A673 (cell line): ENCODE measurements at regions not wholly inside any gene's neighbourhood (a gene's known extent, or its start where the extent isn't known, plus 50 kb on each side); places are given as distances from the start of the nearest gene placed in this dataset.

Experiments used
- BruUV-seq: library from RNA; stranded (reverse); fragments of 400-500 nt; replicated peaks from 2 replicates; lab custom pipeline; 2021; lab: Mats Ljungman, UMichigan
- CTCF ChIA-PET: fragments of 300-600 bp; sonication (Branson Sonifier 250); formaldehyde crosslinking; loops from one replicate; lab custom pipeline; 2022; ENCODE audit warnings: antibody characterized with exemption; lab: Charles Lee
- POLR2A ChIA-PET: fragments of 300-600 bp; sonication (Branson Sonifier 250); formaldehyde crosslinking; loops from one replicate; lab custom pipeline; 2022; ENCODE audit warnings: antibody characterized with exemption; ENCODE audit not compliant: low non-redundant PET; lab: Charles Lee
- DNase-seq: peaks from one replicate; pipeline ENCODE4 v3.0.0-alpha.2; 2015; ENCODE audit warnings: low spot score
- H3K27ac ChIP-seq: fragments of 200-600 bp; sonication (generic); 2 replicates; pipeline ENCODE4 v1.5.1; 2016; ENCODE audit warnings: mixed run types, low read depth, mild to moderate bottlenecking, mixed read lengths, antibody characterized with exemption, low read length; ENCODE audit not compliant: poor library complexity, severe bottlenecking
- H3K27me3 ChIP-seq: fragments of 200-600 bp; sonication (generic); replicated peaks from 2 replicates; pipeline ENCODE4 v1.6.1; 2017; ENCODE audit warnings: mixed run types, low read depth, mild to moderate bottlenecking, mixed read lengths, antibody characterized with exemption, low read length; ENCODE audit not compliant: insufficient read depth, poor library complexity
- H3K36me3 ChIP-seq: fragments of 200-600 bp; sonication (generic); 2 replicates; pipeline ENCODE4 v1.6.1; 2016; ENCODE audit warnings: mixed run types, mild to moderate bottlenecking, mixed read lengths, antibody characterized with exemption, low read length; ENCODE audit not compliant: insufficient read depth, poor library complexity, severe bottlenecking
- H3K4me1 ChIP-seq: fragments of 200-600 bp; sonication (generic); 2 replicates; pipeline ENCODE4 v1.6.1; 2017; ENCODE audit warnings: mixed run types, mild to moderate bottlenecking, mixed read lengths, antibody characterized with exemption, low read length; ENCODE audit not compliant: insufficient read depth, poor library complexity, severe bottlenecking
- H3K4me3 ChIP-seq: fragments of 200-600 bp; sonication (generic); 2 replicates; pipeline ENCODE4 v1.5.1; 2016; ENCODE audit warnings: low read depth, mixed run types, mild to moderate bottlenecking, mixed read lengths, low read length; ENCODE audit not compliant: poor library complexity, severe bottlenecking
- H3K9me3 ChIP-seq: fragments of 200-600 bp; sonication (generic); 2 replicates; pipeline ENCODE4 v1.6.1; 2016; ENCODE audit warnings: mixed run types, low read depth, mild to moderate bottlenecking, mixed read lengths, antibody characterized with exemption, low read length; ENCODE audit not compliant: poor library complexity, severe bottlenecking
- EZH2 ChIP-seq: fragments of 200-600 bp; sonication (generic); IDR thresholded peaks from 2 replicates; pipeline ENCODE4 v1.6.1; 2017; ENCODE audit warnings: borderline replicate concordance, low read depth, mild to moderate bottlenecking, mixed read lengths, antibody characterized with exemption, low read length; ENCODE audit not compliant: poor library complexity, severe bottlenecking
- intact Hi-C: fragments of 100-400 bp; cut with micrococcal nuclease; formaldehyde crosslinking; loops from one replicate; pipeline ENCODE4 v1.10.0; 2022; ENCODE audit not compliant: unreplicated experiment
- TF ChIP-seq, protein P1 (sequence below): fragments of 300-800, 200-600 bp; sonication (generic); conservative IDR thresholded peaks from 2 replicates; pipeline ENCODE4 v1.5.1; 2017; ENCODE audit warnings: low read depth, mild to moderate bottlenecking, antibody characterized with exemption, low read length, moderate library complexity, mixed read lengths

DNA sequence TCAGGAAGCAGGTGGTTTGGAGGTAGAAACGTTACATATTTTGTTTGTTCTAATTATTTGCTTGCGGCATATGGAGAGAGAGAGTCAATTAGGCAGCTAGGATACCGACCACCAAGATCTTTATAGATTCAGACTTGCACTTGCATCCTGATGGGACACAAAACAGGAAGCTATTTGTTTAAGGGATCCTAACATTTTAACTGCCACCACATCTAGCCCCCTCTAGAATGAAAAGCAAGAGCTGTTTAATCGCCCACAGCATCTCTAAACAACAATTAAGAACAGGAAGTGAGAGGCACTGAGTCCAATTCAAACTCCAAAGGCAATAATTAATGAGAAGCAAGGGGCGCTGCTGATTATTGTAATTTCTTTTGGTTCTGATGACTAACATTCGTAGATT is 182.0 kb upstream of the LINC00305 start:
- Histone ChIP-seq H3K4me3 (no peak overlapping the region), H3K27ac (no peak overlapping the region), H3K9me3 (no peaks in the 10 kb centered on the region), H3K4me1 (peaks cover 47% of the 10 kb centered on the region), H3K36me3 (no peaks in the 10 kb centered on the region), H3K27me3 (no peaks in the 10 kb centered on the region)
- no TSS peak for BruUV-seq
- peak; percentile 89 for DNase-seq
- ChIA-PET CTCF (interaction anchor here (0.8 to 1.8 kb wide), 4 partner anchors 86 to 293 kb away, joined by 3 to 4 read pairs (median 4); no protein-coding TSS in a partner anchor), POLR2A (no interaction called here)
- intact Hi-C loops: loop anchor here (1.0 to 5.0 kb wide), 5 partner anchors 54 to 294 kb away; no protein-coding TSS in a partner anchor
- no peak for TF ChIP-seq EZH2
- TF ChIP-seq, protein P1, sequence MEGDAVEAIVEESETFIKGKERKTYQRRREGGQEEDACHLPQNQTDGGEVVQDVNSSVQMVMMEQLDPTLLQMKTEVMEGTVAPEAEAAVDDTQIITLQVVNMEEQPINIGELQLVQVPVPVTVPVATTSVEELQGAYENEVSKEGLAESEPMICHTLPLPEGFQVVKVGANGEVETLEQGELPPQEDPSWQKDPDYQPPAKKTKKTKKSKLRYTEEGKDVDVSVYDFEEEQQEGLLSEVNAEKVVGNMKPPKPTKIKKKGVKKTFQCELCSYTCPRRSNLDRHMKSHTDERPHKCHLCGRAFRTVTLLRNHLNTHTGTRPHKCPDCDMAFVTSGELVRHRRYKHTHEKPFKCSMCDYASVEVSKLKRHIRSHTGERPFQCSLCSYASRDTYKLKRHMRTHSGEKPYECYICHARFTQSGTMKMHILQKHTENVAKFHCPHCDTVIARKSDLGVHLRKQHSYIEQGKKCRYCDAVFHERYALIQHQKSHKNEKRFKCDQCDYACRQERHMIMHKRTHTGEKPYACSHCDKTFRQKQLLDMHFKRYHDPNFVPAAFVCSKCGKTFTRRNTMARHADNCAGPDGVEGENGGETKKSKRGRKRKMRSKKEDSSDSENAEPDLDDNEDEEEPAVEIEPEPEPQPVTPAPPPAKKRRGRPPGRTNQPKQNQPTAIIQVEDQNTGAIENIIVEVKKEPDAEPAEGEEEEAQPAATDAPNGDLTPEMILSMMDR: no peak

DNA sequence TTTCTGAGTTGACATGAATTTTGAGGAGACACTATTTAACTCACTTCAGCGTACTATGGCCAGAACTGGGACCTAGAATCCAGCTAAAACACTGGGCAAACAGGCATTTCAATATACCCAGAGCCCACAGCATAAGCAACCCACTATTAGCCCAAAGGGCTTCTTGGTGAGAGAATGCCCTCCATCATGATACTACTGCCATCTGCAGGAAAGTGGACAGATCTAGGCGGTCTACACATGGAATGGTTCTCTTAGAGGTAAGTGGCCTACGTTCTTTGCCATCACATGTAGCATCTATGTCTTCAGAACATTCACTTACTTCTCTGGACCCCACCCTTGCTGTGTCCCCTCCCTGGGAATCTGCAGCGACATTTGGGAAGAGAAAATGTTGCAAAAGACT is 181.3 kb upstream of the LINC00305 start:
- BruUV-seq: no TSS peak
- Histone ChIP-seq H3K4me1 (peaks cover 47% of the 10 kb centered on the region), H3K27me3 (no peaks in the 10 kb centered on the region), H3K27ac (no peak overlapping the region), H3K4me3 (no peak overlapping the region), H3K36me3 (no peaks in the 10 kb centered on the region), H3K9me3 (no peaks in the 10 kb centered on the region)
- ChIA-PET POLR2A (no interaction called here), CTCF (interaction anchor here (0.6 to 1.8 kb wide), 4 partner anchors 85 to 249 kb away, joined by 3 to 4 read pairs (median 3); no protein-coding TSS in a partner anchor)
- DNase-seq: peak; percentile 77
- intact Hi-C loops: loop anchor here (1.0 to 5.0 kb wide), 5 partner anchors 53 to 293 kb away; no protein-coding TSS in a partner anchor
- no peak for TF ChIP-seq EZH2
- TF ChIP-seq, protein P1: peak; percentile 67

DNA sequence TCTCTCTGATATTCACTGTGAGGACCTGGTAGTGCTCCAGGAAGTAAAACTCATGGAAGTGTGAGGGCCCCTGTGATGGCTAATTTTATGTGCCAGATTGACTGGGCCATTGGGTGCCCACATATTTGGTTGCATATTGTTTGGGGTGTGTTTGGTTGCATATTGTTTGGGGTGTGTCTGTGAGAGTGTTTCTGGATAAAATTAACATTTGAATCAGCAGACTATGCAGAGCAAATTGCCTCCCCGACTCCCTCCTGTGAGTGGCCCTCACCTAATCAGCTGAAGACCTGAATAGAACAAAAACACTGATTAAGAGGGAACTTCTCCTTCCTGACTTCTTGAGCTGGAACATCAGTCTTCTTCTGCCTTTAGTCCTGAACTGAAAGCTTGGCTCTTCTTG is 173.3 kb upstream of the LINC00305 start:
- intact Hi-C loops: no loop called here
- no peak overlapping the region for H3K4me3 ChIP-seq
- ChIA-PET CTCF (no interaction called here), POLR2A (no interaction called here)
- no peak for DNase-seq
- no peaks in the 10 kb centered on the region for H3K36me3 ChIP-seq
- no peaks in the 10 kb centered on the region for H3K27me3 ChIP-seq
- no peaks in the 10 kb centered on the region for H3K9me3 ChIP-seq
- no peak for TF ChIP-seq EZH2
- TF ChIP-seq, protein P1: no peak
- no TSS peak for BruUV-seq
- H3K27ac ChIP-seq: no peak overlapping the region
- no peaks in the 10 kb centered on the region for H3K4me1 ChIP-seq
